ENCODE measurements at regions not wholly inside any gene's neighbourhood (a gene's known extent, or its start where the extent isn't known, plus 50 kb on each side); places are given as distances from the start of the nearest gene placed in this dataset.

GRCh38 chr12:90398285-90398836 is 556.6 kb downstream of the CCER1 start:
- H3K9me3 Mint-ChIP-seq (ENCODE audit: unreplicated experiment) = peaks cover 6% of the 10 kb centered on the region
- Histone ChIP-seq H3K79me2 (ENCODE audit: insufficient read depth, low read length) (no peaks in the 10 kb centered on the region), H3K9me3 (ENCODE audit: insufficient read depth, low read depth, low read length) (no peaks in the 10 kb centered on the region), H3K9ac (ENCODE audit: low read length) (no peak overlapping the region), H3K4me1 (ENCODE audit: insufficient read depth, low read length) (no peaks in the 10 kb centered on the region), H3K4me2 (ENCODE audit: low read length) (no peak overlapping the region), H2AFZ (ENCODE audit: low read depth, low read length) (no peak overlapping the region), H3K27me3 (ENCODE audit: insufficient read depth, low read length) (no peaks in the 10 kb centered on the region), H3K4me3 (ENCODE audit: insufficient read depth, low read depth, low read length) (no peak overlapping the region), H4K20me1 (ENCODE audit: insufficient read depth, low read length) (no peaks in the 10 kb centered on the region), H3K27ac (ENCODE audit: low read depth, low read length) (no peak overlapping the region), H3K36me3 (ENCODE audit: insufficient read depth, low read length) (no peaks in the 10 kb centered on the region)
- FAIRE-seq (no peak), DNase-seq (ENCODE audit: low read depth) (no peak)
- no peak overlapping the region for H3K27ac Mint-ChIP-seq (ENCODE audit: unreplicated experiment)
- H3K4me1 Mint-ChIP-seq (ENCODE audit: low read depth, unreplicated experiment) = no peaks in the 10 kb centered on the region
- H3K27me3 Mint-ChIP-seq (ENCODE audit: low read depth, unreplicated experiment) = no peaks in the 10 kb centered on the region
- TF ChIP-seq EZH2 (IDR thresholded peaks at IDR 0.05; ENCODE audit: insufficient read depth, low read length) (no peak), CTCF (IDR thresholded peaks at IDR 0.05; ENCODE audit: insufficient read depth, low read depth, low read length) (no peak)
- no peak overlapping the region for H3K4me3 Mint-ChIP-seq (ENCODE audit: unreplicated experiment)
- no peaks in the 10 kb centered on the region for H3K36me3 Mint-ChIP-seq (ENCODE audit: low read depth, unreplicated experiment)

GRCh38 chr12:90396556-90396955 is 558.4 kb downstream of the CCER1 start:
- H3K36me3 Mint-ChIP-seq (ENCODE audit: low read depth, unreplicated experiment) = no peaks in the 10 kb centered on the region
- no peak overlapping the region for H2AFZ ChIP-seq (ENCODE audit: low read depth, low read length)
- H3K4me1 ChIP-seq (ENCODE audit: insufficient read depth, low read length) = no peaks in the 10 kb centered on the region
- FAIRE-seq = no peak
- no peak for TF ChIP-seq EZH2 (IDR thresholded peaks at IDR 0.05; ENCODE audit: insufficient read depth, low read length)
- TF ChIP-seq CTCF (IDR thresholded peaks at IDR 0.05; ENCODE audit: insufficient read depth, low read depth, low read length) = no peak
- no peak overlapping the region for H3K9ac ChIP-seq (ENCODE audit: low read length)
- H3K27me3 ChIP-seq (ENCODE audit: insufficient read depth, low read length) = no peaks in the 10 kb centered on the region
- no peaks in the 10 kb centered on the region for H3K36me3 ChIP-seq (ENCODE audit: insufficient read depth, low read length)
- no peaks in the 10 kb centered on the region for H3K27me3 Mint-ChIP-seq (ENCODE audit: low read depth, unreplicated experiment)
- no peaks in the 10 kb centered on the region for H4K20me1 ChIP-seq (ENCODE audit: insufficient read depth, low read length)
- peaks cover 8% of the 10 kb centered on the region for H3K9me3 Mint-ChIP-seq (ENCODE audit: unreplicated experiment)
- H3K4me3 Mint-ChIP-seq (ENCODE audit: unreplicated experiment) = no peak overlapping the region
- no peak overlapping the region for H3K4me3 ChIP-seq (ENCODE audit: insufficient read depth, low read depth, low read length)
- no peak for DNase-seq (ENCODE audit: low read depth)
- no peak overlapping the region for H3K4me2 ChIP-seq (ENCODE audit: low read length)
- H3K9me3 ChIP-seq (ENCODE audit: insufficient read depth, low read depth, low read length) = no peaks in the 10 kb centered on the region
- peaks cover 3% of the 10 kb centered on the region for H3K4me1 Mint-ChIP-seq (ENCODE audit: low read depth, unreplicated experiment)
- no peak overlapping the region for H3K27ac Mint-ChIP-seq (ENCODE audit: unreplicated experiment)
- no peaks in the 10 kb centered on the region for H3K79me2 ChIP-seq (ENCODE audit: insufficient read depth, low read length)
- no peak overlapping the region for H3K27ac ChIP-seq (ENCODE audit: low read depth, low read length)

- no peak overlapping the region for H3K4me3 Mint-ChIP-seq (ENCODE audit: unreplicated experiment)
- no peak overlapping the region for H3K27ac Mint-ChIP-seq (ENCODE audit: unreplicated experiment)
- TF ChIP-seq EZH2 (IDR thresholded peaks at IDR 0.05; ENCODE audit: insufficient read depth, low read length) (no peak), CTCF (IDR thresholded peaks at IDR 0.05; ENCODE audit: insufficient read depth, low read depth, low read length) (no peak)
- no peaks in the 10 kb centered on the region for H3K36me3 ChIP-seq (ENCODE audit: insufficient read depth, low read length)
- FAIRE-seq = no peak
- H3K9ac ChIP-seq (ENCODE audit: low read length) = no peak overlapping the region
- H3K36me3 Mint-ChIP-seq (ENCODE audit: low read depth, unreplicated experiment) = no peaks in the 10 kb centered on the region
- H4K20me1 ChIP-seq (ENCODE audit: insufficient read depth, low read length) = no peaks in the 10 kb centered on the region
- no peak for DNase-seq (ENCODE audit: low read depth)
- H2AFZ ChIP-seq (ENCODE audit: low read depth, low read length) = no peak overlapping the region
- H3K4me3 ChIP-seq (ENCODE audit: insufficient read depth, low read depth, low read length) = no peak overlapping the region
- H3K27me3 Mint-ChIP-seq (ENCODE audit: low read depth, unreplicated experiment) = no peaks in the 10 kb centered on the region
- no peaks in the 10 kb centered on the region for H3K4me1 ChIP-seq (ENCODE audit: insufficient read depth, low read length)
- no peak overlapping the region for H3K27ac ChIP-seq (ENCODE audit: low read depth, low read length)
- no peaks in the 10 kb centered on the region for H3K9me3 ChIP-seq (ENCODE audit: insufficient read depth, low read depth, low read length)
- H3K9me3 Mint-ChIP-seq (ENCODE audit: unreplicated experiment) = peaks cover 8% of the 10 kb centered on the region
- H3K4me2 ChIP-seq (ENCODE audit: low read length) = no peak overlapping the region
- H3K27me3 ChIP-seq (ENCODE audit: insufficient read depth, low read length) = no peaks in the 10 kb centered on the region
- H3K79me2 ChIP-seq (ENCODE audit: insufficient read depth, low read length) = no peaks in the 10 kb centered on the region
- peaks cover 5% of the 10 kb centered on the region for H3K4me1 Mint-ChIP-seq (ENCODE audit: low read depth, unreplicated experiment)
Measured at GRCh38 chr12:90393652-90394051, 561.3 kb downstream of the CCER1 start.
